Peyer's patch (tissue), 4 donors: ENCODE measurements at regions not wholly inside any gene's neighbourhood (a gene's known extent, or its start where the extent isn't known, plus 50 kb on each side); places are given as distances from the start of the nearest gene placed in this dataset.
"Not testable (repeated sequence)": the region's sequence is repeated elsewhere in the genome, so short reads cannot be mapped to it uniquely, and the experiment has no call there.

Source experiments
- DNase-seq, 3 donors: peaks; one replicate each; pipeline ENCODE4 v3.0.0-alpha.2; 2017 to 2019
- H3K27ac ChIP-seq, 4 donors: fragments of 200-600 bp; sonication (generic); one replicate each; pipeline ENCODE4 v1.5.1; 2016 to 2019
- H3K27me3 ChIP-seq, 2 donors: fragments of 200-600 bp; sonication (generic); one replicate each; pipeline ENCODE4 v1.5.1; 2019
- H3K36me3 ChIP-seq, 3 donors: fragments of 200-600 bp; sonication (generic); one replicate each; pipeline ENCODE4 v1.5.1; 2016 to 2019
- H3K4me1 ChIP-seq, 4 donors: fragments of 200-600 bp; sonication (generic); one replicate each; pipeline ENCODE4 v1.5.1; 2016 to 2019
- H3K4me3 ChIP-seq, 4 donors: fragments of 200-600 bp; sonication (generic); 1 replicate in 3 of 4; 2 replicates in 1 of 4; pipeline ENCODE4 v1.5.1; 2016 to 2019; ENCODE audit warnings: mild to moderate bottlenecking in 1 of 4
- H3K9me3 ChIP-seq, 4 donors: fragments of 200-600 bp; sonication (generic); one replicate each; pipeline ENCODE4 v1.5.1; 2016 to 2019; ENCODE audit warnings: mild to moderate bottlenecking in 1 of 4
- CTCF ChIP-seq, 6 experiments: fragments of 450-650 bp in 4 of 6; fragments of 200-600 bp in 2 of 6; sonication (generic) in 1 of 6; IDR thresholded peaks; one replicate each; pipeline ENCODE4 v1.5.1; 2017 to 2019; ENCODE audit warnings: antibody characterized with exemption in 6 of 6, mild to moderate bottlenecking in 3 of 6, moderate library complexity in 1 of 6
- POLR2A ChIP-seq, 2 donors: fragments of 450-650 bp; IDR thresholded peaks; one replicate each; pipeline ENCODE4 v1.5.1; 2017; ENCODE audit warnings: antibody characterized with exemption in 2 of 2, mild to moderate bottlenecking in 2 of 2, moderate library complexity in 2 of 2

GRCh38 chr15:20376872-20377271 lies 164.7 kb downstream of the GOLGA6L6 start:
- no peak for DNase-seq
- H3K9me3 ChIP-seq, result no peaks in the 10 kb centered on the region
- no peaks in the 10 kb centered on the region for H3K36me3 ChIP-seq
- no peak overlapping the region for H3K27ac ChIP-seq
- TF ChIP-seq CTCF (IDR thresholded peaks at IDR 0.05) (no peak), POLR2A (IDR thresholded peaks at IDR 0.05) (no peak)
- H3K27me3 ChIP-seq, result no peaks in the 10 kb centered on the region
- H3K4me3 ChIP-seq, result no peak overlapping the region
- no peaks in the 10 kb centered on the region for H3K4me1 ChIP-seq

GRCh38 chr15:20372416-20372815 lies 169.2 kb downstream of the GOLGA6L6 start:
- not testable (repeated sequence) for H3K4me3 ChIP-seq, H3K4me1 ChIP-seq, H3K27ac ChIP-seq, H3K27me3 ChIP-seq, H3K9me3 ChIP-seq, DNase-seq, H3K36me3 ChIP-seq

- Histone ChIP-seq H3K9me3 (no peaks in the 10 kb centered on the region), H3K4me3 (no peak overlapping the region), H3K4me1 (no peaks in the 10 kb centered on the region), H3K27me3 (no peaks in the 10 kb centered on the region), H3K27ac (no peak overlapping the region), H3K36me3 (no peaks in the 10 kb centered on the region)
- DNase-seq, result no peak
- TF ChIP-seq POLR2A (IDR thresholded peaks at IDR 0.05) (no peak), CTCF (IDR thresholded peaks at IDR 0.05) (no peak)
Observed at GRCh38 chr15:20369500-20369899, 172.1 kb downstream of the GOLGA6L6 start.

DNA sequence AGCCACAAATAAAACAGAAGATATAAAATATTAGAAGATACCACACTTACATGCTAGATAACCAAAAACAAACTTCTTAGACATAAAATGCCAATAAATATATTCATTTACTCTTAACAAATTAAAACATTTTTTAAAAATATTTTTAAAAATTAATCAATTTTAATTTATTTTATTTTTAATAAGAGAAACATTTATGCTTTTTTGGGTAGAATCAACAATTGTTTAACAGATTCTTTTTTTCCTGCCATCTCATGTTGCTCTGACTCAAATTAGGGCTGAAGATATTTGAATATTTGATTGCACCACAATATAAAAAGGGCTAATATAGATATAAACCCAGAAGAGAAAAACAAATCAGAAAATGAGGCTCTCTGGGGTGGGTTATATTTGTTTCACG lies 172.6 kb downstream of the GOLGA6L6 start:
- Histone ChIP-seq H3K9me3 (no peaks in the 10 kb centered on the region), H3K4me3 (no peak overlapping the region), H3K27ac (no peak overlapping the region), H3K27me3 (no peaks in the 10 kb centered on the region), H3K4me1 (no peaks in the 10 kb centered on the region), H3K36me3 (no peaks in the 10 kb centered on the region)
- DNase-seq, result no peak
- TF ChIP-seq POLR2A (IDR thresholded peaks at IDR 0.05), result no peak
- TF ChIP-seq CTCF (IDR thresholded peaks at IDR 0.05), result no peak

DNA sequence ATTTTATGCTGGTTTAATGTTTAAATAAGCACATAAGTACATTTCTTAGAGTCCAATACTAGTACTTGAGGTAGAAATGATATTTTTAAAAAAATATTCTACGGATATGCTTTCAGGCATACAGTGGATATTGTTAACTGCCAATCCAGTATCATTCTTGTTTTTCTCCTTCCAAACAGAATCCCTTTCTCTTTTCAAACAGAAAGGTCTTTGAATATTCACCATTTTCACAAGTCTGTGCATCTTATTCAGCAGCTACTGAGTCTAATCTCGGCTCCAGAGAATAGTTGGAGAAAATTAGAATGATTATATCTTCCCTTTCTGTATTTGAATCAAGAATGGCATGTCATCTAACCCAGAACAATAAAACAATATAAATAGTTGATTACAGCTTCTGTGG lies 174.5 kb downstream of the GOLGA6L6 start:
- no peaks in the 10 kb centered on the region for H3K36me3 ChIP-seq
- no peaks in the 10 kb centered on the region for H3K9me3 ChIP-seq
- no peak for TF ChIP-seq POLR2A (IDR thresholded peaks at IDR 0.05)
- no peak for TF ChIP-seq CTCF (IDR thresholded peaks at IDR 0.05)
- H3K4me3 ChIP-seq, result no peak overlapping the region
- H3K27me3 ChIP-seq, result no peaks in the 10 kb centered on the region
- H3K27ac ChIP-seq, result no peak overlapping the region
- no peak for DNase-seq
- no peaks in the 10 kb centered on the region for H3K4me1 ChIP-seq

GRCh38 chr15:20363591-20363990 lies 178.0 kb downstream of the GOLGA6L6 start:
- H3K27ac ChIP-seq, DNase-seq, H3K9me3 ChIP-seq, H3K4me3 ChIP-seq, H3K36me3 ChIP-seq, H3K27me3 ChIP-seq, H3K4me1 ChIP-seq: not testable (repeated sequence)

DNA sequence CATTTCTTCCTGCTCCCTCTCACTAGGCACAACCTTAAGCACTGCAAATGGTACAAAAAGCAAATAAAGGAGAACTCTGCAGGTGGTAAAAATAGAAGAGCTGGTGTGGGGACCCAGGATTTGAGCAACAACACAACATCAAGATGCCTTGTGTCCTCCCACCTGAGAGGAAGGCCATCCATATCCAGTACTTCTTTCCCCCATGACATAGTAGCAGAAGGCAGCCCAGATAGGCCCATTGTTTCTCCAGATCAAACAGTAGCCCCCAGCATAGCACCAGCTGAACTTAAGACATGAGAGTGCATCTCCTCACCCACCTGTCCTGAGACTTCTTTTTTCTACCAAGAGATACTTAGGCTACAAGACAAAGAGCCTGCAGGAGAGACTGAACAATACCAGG lies 180.5 kb downstream of the GOLGA6L6 start:
- Histone ChIP-seq H3K4me1 (peaks cover 0 to 4% (median 0%) of the 10 kb centered on the region in 4 donors), H3K4me3 (no peak overlapping the region), H3K9me3 (peaks cover 0 to 2% (median 0%) of the 10 kb centered on the region in 4 donors), H3K27me3 (no peaks in the 10 kb centered on the region), H3K27ac (no peak overlapping the region), H3K36me3 (no peaks in the 10 kb centered on the region)
- no peak for DNase-seq
- TF ChIP-seq POLR2A (IDR thresholded peaks at IDR 0.05) (no peak), CTCF (IDR thresholded peaks at IDR 0.05) (no peak)
